ENCODE measurements at regions not wholly inside any gene's neighbourhood (a gene's known extent, or its start where the extent isn't known, plus 50 kb on each side); places are given as distances from the start of the nearest gene placed in this dataset.

GRCh38 chr12:118851891-118852290 lies 129.4 kb upstream of the SRRM4 start:
- DNase-seq (ENCODE audit: low read depth), result no peak

GRCh38 chr12:118853634-118854033 lies 127.7 kb upstream of the SRRM4 start:
- DNase-seq (ENCODE audit: low read depth), result no peak

- no peak for DNase-seq (ENCODE audit: low read depth)
Measured at GRCh38 chr12:118855858-118856257, 125.5 kb upstream of the SRRM4 start.

- no peak for DNase-seq (ENCODE audit: low read depth)
Measured at GRCh38 chr12:118866346-118866745, 115.0 kb upstream of the SRRM4 start.

GRCh38 chr12:118870551-118870950 lies 110.8 kb upstream of the SRRM4 start:
- DNase-seq (ENCODE audit: low read depth), result no peak

- DNase-seq (ENCODE audit: low read depth), result no peak
Measured at GRCh38 chr12:118874698-118875548, 106.4 kb upstream of the SRRM4 start.

- no peak for DNase-seq (ENCODE audit: low read depth)
Measured at GRCh38 chr12:118880720-118881493, 100.4 kb upstream of the SRRM4 start.

- no peak for DNase-seq (ENCODE audit: low read depth)
Measured at GRCh38 chr12:118884226-118884625, 97.1 kb upstream of the SRRM4 start.

GRCh38 chr12:118900993-118901392 lies 80.3 kb upstream of the SRRM4 start:
- DNase-seq (ENCODE audit: low read depth), result no peak

- no peak for DNase-seq (ENCODE audit: low read depth)
Measured at GRCh38 chr12:118908811-118909210, 72.5 kb upstream of the SRRM4 start.

GRCh38 chr12:118912697-118913270 lies 68.6 kb upstream of the SRRM4 start:
- DNase-seq (ENCODE audit: low read depth), result no peak

GRCh38 chr12:118921761-118922160 lies 59.6 kb upstream of the SRRM4 start:
- DNase-seq (ENCODE audit: low read depth), result no peak

GRCh38 chr12:118922405-118922804 lies 58.9 kb upstream of the SRRM4 start:
- DNase-seq (ENCODE audit: low read depth), result no peak

- no peak for DNase-seq (ENCODE audit: low read depth)
Measured at GRCh38 chr12:118925407-118925806, 55.9 kb upstream of the SRRM4 start.

GRCh38 chr12:118925826-118926225 lies 55.5 kb upstream of the SRRM4 start:
- DNase-seq (ENCODE audit: low read depth), result no peak

Data from CMK (cell line).